HG02623 (cell line): ENCODE measurements at regions not wholly inside any gene's neighbourhood (a gene's known extent, or its start where the extent isn't known, plus 50 kb on each side); places are given as distances from the start of the nearest gene placed in this dataset.
"Not testable (repeated sequence)": the region's sequence is repeated elsewhere in the genome, so short reads cannot be mapped to it uniquely, and the experiment has no call there.

Experiments
- ATAC-seq: cut with Tn5 transposase; IDR thresholded peaks from one replicate; pipeline ENCODE4 v1.9.1; 2021; ENCODE audit warnings: moderate library complexity; ENCODE audit not compliant: unreplicated experiment

GRCh38 chr7:119515962-119516361 lies 757.0 kb upstream of the KCND2 start:
- no peak for ATAC-seq

GRCh38 chr7:119522263-119522662 lies 750.7 kb upstream of the KCND2 start:
- no peak for ATAC-seq

DNA sequence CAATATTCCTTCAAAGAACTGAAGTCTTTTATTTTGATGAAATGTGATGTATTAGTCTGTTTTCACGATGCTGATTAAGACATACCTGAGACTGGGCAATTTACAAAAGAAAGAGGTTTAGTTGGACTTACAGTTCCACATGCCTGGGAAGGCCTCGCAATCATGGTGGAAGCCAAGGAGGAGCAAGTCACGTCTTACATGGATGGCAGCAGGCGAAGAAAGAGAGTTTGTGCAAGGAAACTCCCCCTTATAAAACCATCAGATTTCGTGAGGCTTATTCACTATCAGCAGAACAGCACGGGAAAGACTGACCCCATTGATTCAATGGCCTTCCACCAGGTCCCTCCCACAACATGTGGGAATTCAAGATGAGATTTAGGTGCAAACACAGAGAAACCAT lies 750.3 kb upstream of the KCND2 start:
- ATAC-seq: no peak

GRCh38 chr7:119545118-119545517 lies 727.9 kb upstream of the KCND2 start:
- ATAC-seq: no peak

DNA sequence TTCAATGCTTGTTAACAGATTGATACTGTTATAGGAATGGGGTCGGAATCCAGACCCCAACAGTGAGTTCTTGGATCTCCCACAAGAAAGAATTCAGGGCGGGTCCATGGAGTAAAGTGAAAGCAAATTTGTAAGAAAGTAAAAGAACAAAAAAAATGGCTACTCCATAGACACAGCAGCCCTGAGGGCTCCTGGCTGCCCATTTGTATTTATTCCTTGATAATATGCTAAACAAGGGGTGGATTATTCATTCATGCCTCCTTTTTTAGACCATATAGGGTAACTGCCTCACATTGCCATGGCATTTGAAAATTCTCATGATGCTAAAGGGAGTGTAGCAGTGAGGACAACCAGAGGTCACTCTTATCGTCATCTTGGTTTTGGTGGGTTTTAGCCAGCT lies 717.2 kb upstream of the KCND2 start:
- ATAC-seq: no peak

GRCh38 chr7:119556436-119556835 lies 716.5 kb upstream of the KCND2 start:
- ATAC-seq: no peak

DNA sequence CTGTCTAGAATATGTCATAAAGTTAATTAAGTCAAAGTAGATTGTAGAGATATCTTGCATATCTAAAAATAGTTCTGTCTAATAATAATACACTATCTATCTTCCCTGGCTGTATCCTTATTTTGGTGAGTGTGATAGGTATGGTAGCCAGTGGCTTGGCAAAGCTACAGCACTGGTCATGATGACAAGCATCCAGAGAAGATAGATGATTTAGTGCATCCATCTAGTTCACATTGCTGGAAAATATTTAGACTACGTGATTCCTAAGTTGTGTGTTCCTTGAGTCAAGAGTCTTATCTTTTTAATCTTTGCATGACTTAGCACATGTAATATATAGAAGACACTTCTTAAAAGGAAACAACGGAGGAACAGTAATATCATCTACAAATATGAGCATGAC lies 711.2 kb upstream of the KCND2 start:
- no peak for ATAC-seq

DNA sequence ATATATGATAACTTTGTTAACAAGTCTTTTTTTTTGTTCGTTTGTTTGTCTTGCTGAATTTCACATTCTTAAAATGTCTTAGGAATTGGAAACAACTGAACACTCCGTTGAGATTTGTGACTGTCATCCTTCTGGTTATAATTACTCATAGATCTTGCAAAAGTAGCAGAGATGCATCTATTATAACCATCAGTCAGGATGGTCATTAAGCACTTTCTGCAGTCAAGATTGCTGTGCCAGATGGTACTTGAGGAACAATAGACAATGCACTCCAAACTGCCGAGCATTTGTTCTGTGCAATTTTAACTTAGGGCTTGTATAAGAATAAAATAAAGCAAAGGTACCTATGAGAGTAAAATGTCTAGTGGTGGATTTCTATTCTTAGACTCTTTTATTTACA lies 710.1 kb upstream of the KCND2 start:
- ATAC-seq: no peak

DNA sequence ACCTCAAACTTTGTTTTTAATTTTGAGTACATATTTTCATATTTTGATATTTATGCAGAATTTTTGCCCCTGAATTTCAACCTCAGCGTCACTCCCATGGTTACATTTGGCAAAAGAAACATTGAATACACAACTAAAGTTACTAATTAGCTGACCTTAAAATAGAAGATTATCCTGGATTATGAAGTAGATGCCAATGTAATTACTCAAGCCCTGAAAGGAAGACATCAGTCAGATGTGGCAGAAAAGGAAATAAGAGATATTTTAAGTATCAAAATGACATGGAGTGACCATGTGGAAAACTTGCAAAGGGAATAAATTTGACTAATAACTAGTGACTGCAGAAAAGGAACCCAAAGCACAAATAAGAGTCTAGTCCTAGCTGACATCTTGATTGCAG lies 701.3 kb upstream of the KCND2 start:
- ATAC-seq: no peak

- no peak for ATAC-seq
Measured at GRCh38 chr7:119572132-119572531, 700.8 kb upstream of the KCND2 start.

DNA sequence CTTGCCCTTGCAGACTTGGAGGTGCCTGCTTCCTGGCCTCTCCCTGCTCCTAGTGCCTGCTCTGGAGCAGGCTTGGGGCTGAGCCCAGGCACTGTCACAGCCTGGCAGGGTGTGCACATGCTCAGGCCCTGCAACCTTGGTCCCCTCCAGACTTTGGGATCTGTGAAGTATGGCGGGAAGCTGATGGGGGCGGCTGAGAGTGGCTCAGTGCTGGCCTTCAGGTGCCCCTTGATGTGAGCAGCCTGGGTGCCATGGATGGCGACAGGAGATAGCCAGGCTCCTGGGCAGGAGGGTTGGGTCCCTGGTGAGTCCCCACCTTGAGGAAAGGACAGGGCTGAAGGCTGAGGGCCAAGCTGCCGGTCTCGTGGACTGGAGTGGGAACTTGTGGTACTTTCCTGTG lies 700.4 kb upstream of the KCND2 start:
- no peak for ATAC-seq

DNA sequence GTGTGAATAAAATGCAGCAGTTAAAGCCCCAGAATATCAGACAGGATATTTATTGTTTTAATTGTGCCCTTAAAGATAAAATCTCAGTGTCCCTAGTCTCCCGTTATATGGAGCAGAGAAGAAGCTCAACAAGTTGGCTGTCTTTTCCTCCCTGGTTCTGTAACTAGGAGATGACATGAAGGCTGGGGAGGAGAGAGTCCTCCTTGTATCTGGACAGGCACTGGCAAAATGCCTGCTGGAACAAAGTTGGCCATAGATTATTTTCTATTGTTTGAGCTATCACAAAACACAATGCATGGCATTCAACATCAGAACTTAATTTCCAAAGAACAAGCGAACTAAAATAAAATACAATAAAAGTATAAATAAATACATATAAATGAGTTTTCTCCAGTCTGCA lies 694.9 kb upstream of the KCND2 start:
- ATAC-seq: no peak

DNA sequence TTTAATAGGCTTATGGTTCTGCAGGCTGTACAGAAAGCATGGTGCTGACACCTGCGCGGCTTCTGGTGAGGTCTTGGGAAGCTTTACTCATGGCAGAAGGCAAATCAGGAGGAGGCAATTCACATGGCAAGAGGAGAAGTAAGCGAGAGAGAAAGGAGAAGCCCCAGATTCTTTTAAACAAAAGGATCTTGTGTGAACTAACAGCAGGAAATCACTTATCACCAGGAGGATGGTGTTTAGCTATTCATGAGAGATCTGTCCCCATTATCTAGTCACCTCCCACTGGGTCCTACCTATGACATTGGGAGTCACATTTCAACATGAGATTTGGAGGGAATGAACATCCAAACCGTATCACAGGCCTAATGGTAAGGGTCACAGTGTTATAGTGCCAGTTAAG lies 678.0 kb upstream of the KCND2 start:
- ATAC-seq: no peak

GRCh38 chr7:119596651-119597050 lies 676.3 kb upstream of the KCND2 start:
- ATAC-seq: no peak

- ATAC-seq: no peak
Measured at GRCh38 chr7:119606297-119606696, 666.7 kb upstream of the KCND2 start.

GRCh38 chr7:119620769-119621168 lies 652.2 kb upstream of the KCND2 start:
- no peak for ATAC-seq

DNA sequence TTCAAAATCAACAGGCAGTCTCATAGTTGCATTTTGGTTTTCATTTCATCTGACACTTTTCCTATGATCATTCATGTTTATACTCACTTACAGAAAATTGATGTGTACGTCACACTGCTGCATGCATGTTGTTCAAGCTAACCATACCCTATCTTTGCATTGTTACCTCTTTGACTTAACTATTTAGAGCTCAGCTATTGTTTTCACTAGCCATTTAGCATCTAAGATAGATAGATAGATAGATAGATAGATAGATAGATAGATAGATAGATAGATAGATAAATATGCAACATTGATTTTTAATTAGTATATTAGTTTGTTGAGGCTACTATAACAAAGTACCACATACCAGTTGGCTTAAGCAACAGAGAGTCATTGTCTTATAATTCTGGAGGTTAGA lies 649.5 kb upstream of the KCND2 start:
- no peak for ATAC-seq

- ATAC-seq: no peak
Measured at GRCh38 chr7:119630406-119630969, 642.5 kb upstream of the KCND2 start.

DNA sequence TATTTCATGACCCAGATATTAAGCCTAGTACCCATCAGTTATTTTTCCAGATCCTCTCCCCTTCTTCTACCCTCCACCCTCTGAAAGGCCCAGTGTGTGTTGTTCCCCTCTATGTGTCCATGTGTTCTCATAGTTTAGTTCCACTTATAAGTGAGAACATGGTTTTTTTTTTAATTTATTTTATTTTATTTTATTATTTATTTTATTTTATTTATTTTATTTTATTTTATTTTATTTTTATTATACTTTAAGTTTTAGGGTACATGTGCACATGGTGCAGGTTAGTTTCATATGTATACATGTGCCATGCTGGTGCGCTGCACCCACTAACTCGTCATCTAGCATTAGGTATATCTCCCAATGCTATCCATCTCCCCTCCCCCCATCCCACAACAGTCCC lies 639.2 kb upstream of the KCND2 start:
- ATAC-seq: not testable (repeated sequence)

DNA sequence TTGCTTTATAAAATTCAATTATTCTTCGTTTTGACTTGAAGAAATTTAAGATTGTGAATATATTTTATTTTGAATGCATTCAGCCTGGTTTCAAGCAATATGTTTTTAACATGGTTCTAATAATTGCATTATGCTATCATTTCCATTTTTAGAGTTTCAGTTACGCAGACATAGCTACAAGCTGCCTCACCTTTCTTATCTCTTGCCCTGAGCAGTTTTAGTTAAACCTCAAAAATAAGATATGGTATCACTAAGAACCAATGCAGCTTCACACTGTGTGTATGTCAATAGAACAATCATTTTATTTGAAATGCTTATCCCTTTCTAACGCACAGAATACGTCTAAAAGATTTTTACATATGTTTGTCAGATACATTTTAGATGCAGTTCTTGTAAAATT lies 632.6 kb upstream of the KCND2 start:
- ATAC-seq: no peak

- no peak for ATAC-seq
Measured at GRCh38 chr7:119640861-119641260, 632.1 kb upstream of the KCND2 start.

DNA sequence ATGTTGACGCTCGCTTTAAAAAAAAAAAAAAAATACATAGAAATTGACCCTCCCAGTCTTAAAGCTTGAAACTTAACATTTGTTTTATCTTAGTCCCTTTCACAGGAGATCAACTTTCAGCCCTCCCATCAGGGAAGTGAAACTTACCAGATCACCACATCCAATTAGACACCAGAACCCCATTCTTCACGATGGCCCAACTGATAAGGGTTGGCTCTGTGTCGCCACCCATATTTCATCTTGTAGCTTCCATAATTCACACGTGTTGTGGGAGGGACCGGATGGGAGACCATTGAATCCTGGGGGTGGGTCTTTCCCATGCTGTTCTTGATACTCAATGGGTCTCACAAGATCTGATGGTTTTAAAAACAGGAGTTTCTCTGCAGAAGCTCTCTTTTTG lies 629.4 kb upstream of the KCND2 start:
- ATAC-seq: no peak

DNA sequence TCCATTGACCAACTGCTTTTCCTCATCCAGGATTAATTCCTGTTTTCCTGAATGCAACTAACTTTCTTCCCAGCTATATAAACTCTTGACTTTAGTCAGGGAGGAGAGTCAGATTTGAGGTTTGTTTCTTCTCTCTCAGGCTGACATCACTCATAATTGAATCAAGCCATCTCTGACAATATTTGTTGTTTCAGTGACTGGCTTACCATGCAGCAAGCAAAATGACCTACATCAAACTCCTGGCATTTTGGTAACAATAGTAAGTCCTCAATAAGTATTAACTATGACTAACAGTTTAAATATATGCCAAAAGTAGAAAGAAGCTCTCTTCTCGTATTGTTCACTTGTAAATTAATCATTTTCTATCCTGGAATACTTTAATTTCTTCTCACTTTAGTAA lies 625.7 kb upstream of the KCND2 start:
- no peak for ATAC-seq

DNA sequence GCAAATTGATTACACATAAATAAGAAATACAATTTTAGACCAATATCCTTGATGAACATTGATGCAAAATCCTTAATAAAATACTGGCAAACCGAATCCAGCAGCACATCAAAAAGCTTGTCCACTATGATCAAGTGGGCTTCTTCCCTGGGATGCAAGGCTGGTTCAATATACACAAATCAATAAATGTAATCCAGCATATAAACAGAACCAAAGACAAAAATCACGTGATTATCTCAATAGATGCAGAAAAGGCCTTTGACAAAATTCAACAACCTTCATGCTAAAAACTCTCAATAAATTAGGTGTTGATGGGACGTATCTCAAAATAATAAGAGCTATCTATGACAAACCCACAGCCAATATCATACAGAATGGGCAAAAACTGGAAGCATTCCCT lies 624.2 kb upstream of the KCND2 start:
- ATAC-seq: not testable (repeated sequence)
